ENCODE measurements at regions not wholly inside any gene's neighbourhood (a gene's known extent, or its start where the extent isn't known, plus 50 kb on each side); places are given as distances from the start of the nearest gene placed in this dataset.

DNA sequence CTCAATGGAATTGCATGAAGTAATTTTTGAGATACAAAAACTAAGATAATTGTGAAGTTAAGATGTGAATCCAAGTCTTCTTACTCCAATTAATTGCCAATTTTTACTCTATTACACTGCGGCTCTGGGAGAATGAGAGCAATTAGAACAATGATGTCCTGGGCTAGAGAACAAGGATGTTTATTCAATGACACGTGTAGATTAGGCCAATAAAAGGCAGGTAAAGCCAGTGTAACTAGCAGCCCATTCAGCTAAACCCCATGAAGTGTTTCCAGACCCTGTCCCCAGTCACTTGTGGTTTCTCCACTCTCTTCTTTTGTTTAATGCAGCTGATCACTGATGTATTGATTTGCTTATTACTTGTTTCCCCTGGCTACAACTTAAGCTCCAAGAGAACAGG is 381.1 kb upstream of the ARHGEF26 start:
- TF ChIP-seq, protein P1, sequence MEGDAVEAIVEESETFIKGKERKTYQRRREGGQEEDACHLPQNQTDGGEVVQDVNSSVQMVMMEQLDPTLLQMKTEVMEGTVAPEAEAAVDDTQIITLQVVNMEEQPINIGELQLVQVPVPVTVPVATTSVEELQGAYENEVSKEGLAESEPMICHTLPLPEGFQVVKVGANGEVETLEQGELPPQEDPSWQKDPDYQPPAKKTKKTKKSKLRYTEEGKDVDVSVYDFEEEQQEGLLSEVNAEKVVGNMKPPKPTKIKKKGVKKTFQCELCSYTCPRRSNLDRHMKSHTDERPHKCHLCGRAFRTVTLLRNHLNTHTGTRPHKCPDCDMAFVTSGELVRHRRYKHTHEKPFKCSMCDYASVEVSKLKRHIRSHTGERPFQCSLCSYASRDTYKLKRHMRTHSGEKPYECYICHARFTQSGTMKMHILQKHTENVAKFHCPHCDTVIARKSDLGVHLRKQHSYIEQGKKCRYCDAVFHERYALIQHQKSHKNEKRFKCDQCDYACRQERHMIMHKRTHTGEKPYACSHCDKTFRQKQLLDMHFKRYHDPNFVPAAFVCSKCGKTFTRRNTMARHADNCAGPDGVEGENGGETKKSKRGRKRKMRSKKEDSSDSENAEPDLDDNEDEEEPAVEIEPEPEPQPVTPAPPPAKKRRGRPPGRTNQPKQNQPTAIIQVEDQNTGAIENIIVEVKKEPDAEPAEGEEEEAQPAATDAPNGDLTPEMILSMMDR (IDR thresholded peaks at IDR 0.05; ENCODE audit: borderline replicate concordance, extremely low read depth, low read length, poor library complexity, severe bottlenecking): no peak
- no peak for TF ChIP-seq EZH2 (IDR thresholded peaks at IDR 0.05; ENCODE audit: borderline replicate concordance, low read depth, low read length, severe bottlenecking)
- ATAC-seq (ENCODE audit: insufficient read depth, low read depth) (no peak), DNase-seq (no peak)
- Histone ChIP-seq H3K9me3 (ENCODE audit: insufficient read depth, low read length, severe bottlenecking) (no peaks in the 10 kb centered on the region), H4K20me1 (ENCODE audit: insufficient read depth, low read length) (no peaks in the 10 kb centered on the region), H2AFZ (ENCODE audit: low read depth, low read length) (no peak overlapping the region), H3K79me2 (ENCODE audit: insufficient read depth, low read length) (no peaks in the 10 kb centered on the region), H3K4me3 (ENCODE audit: low read depth in 1 of 2, low read length in 2 of 2) (no peak overlapping the region), H3K27ac (ENCODE audit: low read length) (no peak overlapping the region), H3K4me1 (ENCODE audit: insufficient read depth, low read length) (no peaks in the 10 kb centered on the region), H3K27me3 (ENCODE audit: insufficient read depth, low read length, poor library complexity) (no peaks in the 10 kb centered on the region), H3K36me3 (ENCODE audit: insufficient read depth, low read length) (no peaks in the 10 kb centered on the region), H3K9ac (ENCODE audit: low read depth, low read length) (no peak overlapping the region), H3K4me2 (ENCODE audit: insufficient read depth, low read length) (no peak overlapping the region)

- H3K4me2 ChIP-seq (ENCODE audit: insufficient read depth, low read length): no peak overlapping the region
- H3K79me2 ChIP-seq (ENCODE audit: insufficient read depth, low read length): no peaks in the 10 kb centered on the region
- peaks cover 2% of the 10 kb centered on the region for H3K27me3 ChIP-seq (ENCODE audit: insufficient read depth, low read length, poor library complexity)
- H3K9ac ChIP-seq (ENCODE audit: low read depth, low read length): no peak overlapping the region
- no peak for TF ChIP-seq EZH2 (IDR thresholded peaks at IDR 0.05; ENCODE audit: borderline replicate concordance, low read depth, low read length, severe bottlenecking)
- TF ChIP-seq, protein P1 (IDR thresholded peaks at IDR 0.05; ENCODE audit: borderline replicate concordance, extremely low read depth, low read length, poor library complexity, severe bottlenecking): no peak
- ATAC-seq (ENCODE audit: insufficient read depth, low read depth): no peak
- no peaks in the 10 kb centered on the region for H3K36me3 ChIP-seq (ENCODE audit: insufficient read depth, low read length)
- H3K9me3 ChIP-seq (ENCODE audit: insufficient read depth, low read length, severe bottlenecking): no peaks in the 10 kb centered on the region
- H3K4me3 ChIP-seq (ENCODE audit: low read depth in 1 of 2, low read length in 2 of 2): no peak overlapping the region
- no peak overlapping the region for H3K27ac ChIP-seq (ENCODE audit: low read length)
- no peaks in the 10 kb centered on the region for H4K20me1 ChIP-seq (ENCODE audit: insufficient read depth, low read length)
- DNase-seq: no peak
- H3K4me1 ChIP-seq (ENCODE audit: insufficient read depth, low read length): no peaks in the 10 kb centered on the region
- H2AFZ ChIP-seq (ENCODE audit: low read depth, low read length): no peak overlapping the region
These were observed 376.3 kb upstream of the ARHGEF26 start for GRCh38 chr3:153744889-153745288.

GRCh38 chr3:153746211-153746610 is 375.0 kb upstream of the ARHGEF26 start:
- no peak overlapping the region for H3K27ac ChIP-seq (ENCODE audit: low read length)
- H3K4me2 ChIP-seq (ENCODE audit: insufficient read depth, low read length): no peak overlapping the region
- peaks cover 2% of the 10 kb centered on the region for H3K27me3 ChIP-seq (ENCODE audit: insufficient read depth, low read length, poor library complexity)
- no peaks in the 10 kb centered on the region for H3K4me1 ChIP-seq (ENCODE audit: insufficient read depth, low read length)
- H2AFZ ChIP-seq (ENCODE audit: low read depth, low read length): no peak overlapping the region
- no peak overlapping the region for H3K4me3 ChIP-seq (ENCODE audit: low read depth in 1 of 2, low read length in 2 of 2)
- DNase-seq: no peak
- H3K36me3 ChIP-seq (ENCODE audit: insufficient read depth, low read length): no peaks in the 10 kb centered on the region
- ATAC-seq (ENCODE audit: insufficient read depth, low read depth): no peak
- no peak overlapping the region for H3K9ac ChIP-seq (ENCODE audit: low read depth, low read length)
- H3K9me3 ChIP-seq (ENCODE audit: insufficient read depth, low read length, severe bottlenecking): no peaks in the 10 kb centered on the region
- no peaks in the 10 kb centered on the region for H3K79me2 ChIP-seq (ENCODE audit: insufficient read depth, low read length)
- no peaks in the 10 kb centered on the region for H4K20me1 ChIP-seq (ENCODE audit: insufficient read depth, low read length)
- no peak for TF ChIP-seq EZH2 (IDR thresholded peaks at IDR 0.05; ENCODE audit: borderline replicate concordance, low read depth, low read length, severe bottlenecking)
- TF ChIP-seq, protein P1 (IDR thresholded peaks at IDR 0.05; ENCODE audit: borderline replicate concordance, extremely low read depth, low read length, poor library complexity, severe bottlenecking): no peak

DNA sequence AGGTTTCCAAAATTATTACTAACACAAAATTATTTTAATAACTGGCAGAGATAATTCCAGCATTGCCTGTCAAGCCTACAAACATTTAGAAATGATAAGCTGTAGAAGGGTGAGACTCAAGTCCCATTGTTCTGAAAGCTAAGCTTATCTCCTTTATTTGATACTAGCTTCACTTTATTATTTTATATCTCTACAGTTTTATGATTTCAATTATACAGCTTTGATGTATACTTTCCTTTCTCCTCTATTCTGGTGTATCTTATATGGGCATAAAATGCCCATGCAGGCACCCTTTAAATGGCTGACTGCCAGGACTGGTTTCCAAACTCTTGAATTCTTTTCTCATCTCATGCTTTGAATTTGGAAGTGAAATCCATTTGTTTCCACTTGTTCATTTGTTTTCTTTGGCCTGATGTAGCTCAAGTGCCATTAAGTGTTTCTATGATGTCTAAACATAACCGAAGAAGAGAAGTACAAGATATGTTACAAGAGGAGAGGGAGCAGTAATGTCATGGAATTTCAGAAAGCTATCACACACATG is 372.1 kb upstream of the ARHGEF26 start:
- H3K9ac ChIP-seq (ENCODE audit: low read depth, low read length): no peak overlapping the region
- H4K20me1 ChIP-seq (ENCODE audit: insufficient read depth, low read length): no peaks in the 10 kb centered on the region
- H2AFZ ChIP-seq (ENCODE audit: low read depth, low read length): no peak overlapping the region
- no peaks in the 10 kb centered on the region for H3K79me2 ChIP-seq (ENCODE audit: insufficient read depth, low read length)
- no peak for TF ChIP-seq EZH2 (IDR thresholded peaks at IDR 0.05; ENCODE audit: borderline replicate concordance, low read depth, low read length, severe bottlenecking)
- TF ChIP-seq, protein P1 (IDR thresholded peaks at IDR 0.05; ENCODE audit: borderline replicate concordance, extremely low read depth, low read length, poor library complexity, severe bottlenecking): no peak
- ATAC-seq (ENCODE audit: insufficient read depth, low read depth) (no peak), DNase-seq (no peak)
- H3K4me3 ChIP-seq (ENCODE audit: low read depth in 1 of 2, low read length in 2 of 2): no peak overlapping the region
- H3K27ac ChIP-seq (ENCODE audit: low read length): no peak overlapping the region
- no peaks in the 10 kb centered on the region for H3K4me1 ChIP-seq (ENCODE audit: insufficient read depth, low read length)
- H3K9me3 ChIP-seq (ENCODE audit: insufficient read depth, low read length, severe bottlenecking): no peaks in the 10 kb centered on the region
- H3K27me3 ChIP-seq (ENCODE audit: insufficient read depth, low read length, poor library complexity): peaks cover 2% of the 10 kb centered on the region
- no peak overlapping the region for H3K4me2 ChIP-seq (ENCODE audit: insufficient read depth, low read length)
- H3K36me3 ChIP-seq (ENCODE audit: insufficient read depth, low read length): no peaks in the 10 kb centered on the region
